ENCODE measurements at regions not wholly inside any gene's neighbourhood (a gene's known extent, or its start where the extent isn't known, plus 50 kb on each side); places are given as distances from the start of the nearest gene placed in this dataset.

DNA sequence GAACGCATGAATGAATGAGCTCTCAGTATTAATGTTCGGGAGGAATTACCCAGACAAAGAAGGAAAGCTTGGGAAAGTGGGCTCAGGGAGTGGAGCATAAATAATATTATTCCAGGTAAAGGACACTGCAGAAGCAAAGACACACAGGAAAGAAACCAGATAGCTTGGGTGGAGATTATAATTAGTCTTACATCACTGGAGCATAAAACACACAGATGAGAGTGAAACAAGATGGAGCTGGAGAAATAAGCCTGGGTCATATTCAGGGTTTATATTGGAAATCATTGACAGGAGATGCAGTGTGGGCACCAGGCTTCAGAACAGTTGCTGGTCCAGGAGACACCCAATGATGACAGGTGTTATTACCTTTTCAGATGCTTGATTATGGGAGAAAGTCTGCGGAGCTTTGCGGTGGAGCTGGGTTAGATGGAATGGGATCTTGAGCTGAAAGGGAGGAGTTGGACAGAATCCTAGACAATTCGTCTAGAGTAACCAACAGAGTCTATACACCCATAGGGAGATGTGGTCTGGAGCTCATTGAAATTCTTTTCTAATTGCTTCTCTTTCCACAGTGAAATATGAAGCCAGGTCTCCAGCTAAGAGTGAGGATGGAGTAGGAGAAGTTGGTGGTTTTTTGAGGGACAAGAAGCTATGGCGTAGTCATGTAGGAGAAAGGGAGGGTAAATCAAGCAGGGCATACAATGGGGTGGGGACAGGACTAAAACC lies 227.2 kb downstream of the FAM76B start:
- Histone ChIP-seq H3K27ac (no peak overlapping the region), H3F3A (ENCODE audit: low read depth) (peaks cover 13% of the 10 kb centered on the region), H3K36me3 (no peaks in the 10 kb centered on the region), H3K4me1 (peaks cover 26% of the 10 kb centered on the region), H3K27me3 (no peaks in the 10 kb centered on the region), H3K79me2 (ENCODE audit: low read depth) (no peaks in the 10 kb centered on the region), H3K4me2 (no peak overlapping the region), H3K9ac (no peak overlapping the region), H3K9me3 (ENCODE audit: low read depth) (no peaks in the 10 kb centered on the region), H4K20me1 (ENCODE audit: low read depth) (no peaks in the 10 kb centered on the region), H3K4me3 (no peak overlapping the region), H2AFZ (replicated peaks) (no peak overlapping the region)
- peaks cover 7% of the 10 kb centered on the region for H3K27me3 Mint-ChIP-seq (ENCODE audit: insufficient read depth, low read depth)
- DNase-seq (ENCODE audit: low spot score): no peak
- peaks cover 6% of the 10 kb centered on the region for H3K9me3 Mint-ChIP-seq
- TF ChIP-seq EZH2 (IDR thresholded peaks at IDR 0.05) (no peak), EZH2phosphoT487 (IDR thresholded peaks at IDR 0.05) (no peak)
- TF ChIP-seq, protein P1, sequence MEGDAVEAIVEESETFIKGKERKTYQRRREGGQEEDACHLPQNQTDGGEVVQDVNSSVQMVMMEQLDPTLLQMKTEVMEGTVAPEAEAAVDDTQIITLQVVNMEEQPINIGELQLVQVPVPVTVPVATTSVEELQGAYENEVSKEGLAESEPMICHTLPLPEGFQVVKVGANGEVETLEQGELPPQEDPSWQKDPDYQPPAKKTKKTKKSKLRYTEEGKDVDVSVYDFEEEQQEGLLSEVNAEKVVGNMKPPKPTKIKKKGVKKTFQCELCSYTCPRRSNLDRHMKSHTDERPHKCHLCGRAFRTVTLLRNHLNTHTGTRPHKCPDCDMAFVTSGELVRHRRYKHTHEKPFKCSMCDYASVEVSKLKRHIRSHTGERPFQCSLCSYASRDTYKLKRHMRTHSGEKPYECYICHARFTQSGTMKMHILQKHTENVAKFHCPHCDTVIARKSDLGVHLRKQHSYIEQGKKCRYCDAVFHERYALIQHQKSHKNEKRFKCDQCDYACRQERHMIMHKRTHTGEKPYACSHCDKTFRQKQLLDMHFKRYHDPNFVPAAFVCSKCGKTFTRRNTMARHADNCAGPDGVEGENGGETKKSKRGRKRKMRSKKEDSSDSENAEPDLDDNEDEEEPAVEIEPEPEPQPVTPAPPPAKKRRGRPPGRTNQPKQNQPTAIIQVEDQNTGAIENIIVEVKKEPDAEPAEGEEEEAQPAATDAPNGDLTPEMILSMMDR (IDR thresholded peaks at IDR 0.05): no peak
- peaks cover 5% of the 10 kb centered on the region for H3K36me3 Mint-ChIP-seq
- H3K4me3 Mint-ChIP-seq: no peak overlapping the region
- peak overlapping the region; percentile 46 for H3K27ac Mint-ChIP-seq
- H3K4me1 Mint-ChIP-seq: peaks cover 34% of the 10 kb centered on the region

DNA sequence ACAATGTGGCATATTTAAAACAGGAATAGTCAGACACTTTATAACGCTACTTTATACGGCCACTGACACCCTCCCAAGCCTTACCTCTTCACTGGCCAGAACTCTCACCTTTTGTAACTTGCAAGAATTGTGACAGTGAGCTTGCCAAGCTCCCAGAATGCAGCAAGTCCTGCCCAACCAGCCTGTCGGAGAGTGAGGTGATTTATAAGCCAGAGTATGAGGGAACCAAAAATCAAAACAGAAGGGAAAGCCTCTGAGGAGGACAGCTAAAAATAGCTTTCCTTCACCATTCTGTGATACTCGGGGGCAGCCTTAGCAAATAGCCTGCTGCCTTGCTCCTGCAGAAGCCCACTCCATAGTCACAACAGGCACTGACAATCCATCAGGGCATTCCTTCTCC lies 229.7 kb downstream of the FAM76B start:
- H4K20me1 ChIP-seq (ENCODE audit: low read depth): no peaks in the 10 kb centered on the region
- Mint-ChIP-seq H3K9me3 (peaks cover 6% of the 10 kb centered on the region), H3K36me3 (peaks cover 5% of the 10 kb centered on the region), H3K4me1 (peaks cover 39% of the 10 kb centered on the region), H3K4me3 (no peak overlapping the region), H3K27ac (no peak overlapping the region), H3K27me3 (ENCODE audit: insufficient read depth, low read depth) (peaks cover 7% of the 10 kb centered on the region)
- no peak overlapping the region for H2AFZ ChIP-seq (replicated peaks)
- H3K4me1 ChIP-seq: peaks cover 29% of the 10 kb centered on the region
- H3K79me2 ChIP-seq (ENCODE audit: low read depth): no peaks in the 10 kb centered on the region
- TF ChIP-seq, protein P1 (IDR thresholded peaks at IDR 0.05): no peak
- TF ChIP-seq EZH2phosphoT487 (IDR thresholded peaks at IDR 0.05): no peak
- no peak for TF ChIP-seq EZH2 (IDR thresholded peaks at IDR 0.05)
- H3K36me3 ChIP-seq: no peaks in the 10 kb centered on the region
- H3K27ac ChIP-seq: no peak overlapping the region
- H3K4me2 ChIP-seq: no peak overlapping the region
- DNase-seq (ENCODE audit: low spot score): no peak
- H3K9ac ChIP-seq: no peak overlapping the region
- no peaks in the 10 kb centered on the region for H3K27me3 ChIP-seq
- H3F3A ChIP-seq (ENCODE audit: low read depth): peaks cover 24% of the 10 kb centered on the region
- no peak overlapping the region for H3K4me3 ChIP-seq
- H3K9me3 ChIP-seq (ENCODE audit: low read depth): no peaks in the 10 kb centered on the region

DNA sequence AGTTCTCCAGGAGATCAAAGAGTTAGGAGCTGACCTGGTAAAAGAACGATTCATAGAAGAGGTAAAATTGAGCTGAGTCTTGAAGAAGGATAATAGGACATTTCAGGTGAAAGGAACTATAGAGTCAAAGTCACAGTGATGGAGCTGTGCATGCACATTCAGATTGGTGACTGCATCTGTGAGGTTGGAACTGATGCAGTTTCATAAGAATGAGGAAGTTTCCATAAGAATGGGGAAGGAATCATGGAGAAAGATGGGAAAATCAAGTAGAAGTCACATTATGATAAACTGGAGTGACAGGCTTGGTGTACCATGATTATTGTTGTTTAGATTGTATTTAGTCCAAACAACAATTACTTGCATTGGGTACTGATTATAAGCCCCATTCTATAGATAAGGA lies 232.2 kb downstream of the FAM76B start:
- peaks cover 5% of the 10 kb centered on the region for H3K36me3 Mint-ChIP-seq
- peaks cover 39% of the 10 kb centered on the region for H3K4me1 Mint-ChIP-seq

More for the DNA sequence above, 232.2 kb downstream of the FAM76B start:
- no peak for DNase-seq (ENCODE audit: low spot score)
- Histone ChIP-seq H3K27ac (peak overlapping the region; percentile 95), H3K9ac (no peak overlapping the region), H2AFZ (replicated peaks) (no peak overlapping the region), H3K79me2 (ENCODE audit: low read depth) (no peaks in the 10 kb centered on the region), H3F3A (ENCODE audit: low read depth) (peaks cover 26% of the 10 kb centered on the region), H3K4me1 (peaks cover 40% of the 10 kb centered on the region), H3K9me3 (ENCODE audit: low read depth) (no peaks in the 10 kb centered on the region), H3K4me3 (no peak overlapping the region), H3K36me3 (no peaks in the 10 kb centered on the region), H3K4me2 (no peak overlapping the region), H4K20me1 (ENCODE audit: low read depth) (no peaks in the 10 kb centered on the region), H3K27me3 (no peaks in the 10 kb centered on the region)
- H3K27me3 Mint-ChIP-seq (ENCODE audit: insufficient read depth, low read depth): peaks cover 5% of the 10 kb centered on the region
- TF ChIP-seq EZH2phosphoT487 (IDR thresholded peaks at IDR 0.05) (no peak), EZH2 (IDR thresholded peaks at IDR 0.05) (no peak)
- TF ChIP-seq, protein P1 (IDR thresholded peaks at IDR 0.05): no peak
- H3K9me3 Mint-ChIP-seq: peaks cover 8% of the 10 kb centered on the region
- peak overlapping the region; percentile 50 for H3K27ac Mint-ChIP-seq
- no peak overlapping the region for H3K4me3 Mint-ChIP-seq
